GM21737 (cell line): ENCODE measurements at regions not wholly inside any gene's neighbourhood (a gene's known extent, or its start where the extent isn't known, plus 50 kb on each side); places are given as distances from the start of the nearest gene placed in this dataset.

ENCODE experiments used
- ATAC-seq: cut with Tn5 transposase; IDR thresholded peaks from one replicate; pipeline ENCODE4 v1.9.1; 2021; ENCODE audit warnings: mild to moderate bottlenecking, moderate library complexity; ENCODE audit not compliant: unreplicated experiment

DNA sequence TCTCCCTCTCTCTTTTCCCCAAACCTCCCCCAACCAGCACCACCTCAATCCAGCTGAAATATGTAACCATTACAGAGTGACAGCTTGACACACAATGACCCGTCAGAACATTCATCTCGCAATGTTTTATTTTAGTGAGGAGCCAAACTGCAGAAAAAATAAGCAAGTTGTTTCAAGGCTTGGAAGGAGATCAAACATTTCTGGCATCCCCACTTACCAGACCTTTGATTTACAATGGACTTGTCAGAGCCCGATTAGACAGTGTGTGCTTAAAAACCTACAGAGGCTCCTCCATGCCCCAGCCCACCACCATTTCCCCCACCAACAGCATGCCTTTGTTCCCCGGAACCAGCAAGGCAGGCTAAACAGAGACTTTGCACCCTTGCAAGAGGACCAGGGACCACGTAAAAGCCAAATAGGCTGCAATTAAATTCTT lies 382.8 kb upstream of the ZNF507 start:
- no peak for ATAC-seq

DNA sequence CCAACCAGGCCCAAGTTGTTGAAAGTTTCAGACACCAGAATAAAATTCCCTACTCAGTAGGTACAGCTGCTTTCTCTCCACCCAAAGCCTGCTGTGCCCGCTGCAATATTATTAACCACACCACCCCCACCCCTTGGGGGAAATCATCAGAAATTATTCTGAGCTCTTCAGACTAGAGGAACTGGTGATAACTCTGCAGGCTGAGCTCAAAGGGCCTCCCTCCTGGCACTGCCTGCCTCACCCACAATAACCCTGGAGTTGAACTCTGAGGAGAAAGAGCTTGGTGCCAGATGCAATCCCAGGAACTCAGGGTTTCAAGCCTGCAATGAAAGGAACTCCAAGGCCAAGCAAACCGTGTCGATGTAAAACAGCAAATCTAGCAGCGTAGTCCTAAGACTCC lies 381.7 kb upstream of the ZNF507 start:
- no peak for ATAC-seq

DNA sequence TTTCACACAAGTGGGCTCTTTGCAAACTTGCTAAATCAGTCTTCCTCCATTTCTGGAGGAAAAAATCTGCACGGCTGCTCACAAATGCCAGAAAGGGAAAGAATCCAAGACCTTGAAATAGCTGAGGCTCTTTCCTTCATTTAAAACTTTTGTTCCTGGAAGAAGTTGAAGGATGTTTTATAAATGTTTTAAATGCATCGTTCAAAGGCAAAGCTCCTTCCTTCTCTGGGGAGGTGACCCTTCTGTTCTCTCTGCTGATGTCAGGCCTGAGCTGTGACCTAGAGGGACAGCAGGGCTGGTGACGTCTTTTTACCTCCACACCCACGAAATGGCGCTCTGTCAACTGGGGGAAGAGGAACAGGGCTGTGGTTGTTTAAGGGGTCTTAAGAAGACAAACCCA lies 376.4 kb upstream of the ZNF507 start:
- ATAC-seq: no peak

DNA sequence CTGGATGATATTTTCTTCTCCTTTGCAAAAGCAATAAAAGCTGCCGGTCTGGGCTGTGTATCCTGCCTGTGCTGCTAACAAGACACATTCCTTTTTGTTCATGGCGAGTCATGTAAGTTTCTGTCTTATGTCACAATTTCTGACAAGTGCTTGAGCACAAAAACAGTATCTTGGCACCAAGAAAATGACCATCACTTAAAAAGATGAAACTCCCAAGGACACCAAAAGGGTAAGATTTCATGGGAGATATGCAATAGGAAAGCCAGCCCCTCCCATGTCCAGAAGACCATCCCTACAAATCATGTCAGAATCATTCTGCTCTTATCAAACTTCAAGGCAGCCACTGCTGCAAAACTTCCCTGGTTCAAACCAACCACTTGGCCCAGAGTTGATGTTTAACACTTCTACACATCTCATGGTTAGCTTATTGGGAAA lies 375.4 kb upstream of the ZNF507 start:
- ATAC-seq: no peak

DNA sequence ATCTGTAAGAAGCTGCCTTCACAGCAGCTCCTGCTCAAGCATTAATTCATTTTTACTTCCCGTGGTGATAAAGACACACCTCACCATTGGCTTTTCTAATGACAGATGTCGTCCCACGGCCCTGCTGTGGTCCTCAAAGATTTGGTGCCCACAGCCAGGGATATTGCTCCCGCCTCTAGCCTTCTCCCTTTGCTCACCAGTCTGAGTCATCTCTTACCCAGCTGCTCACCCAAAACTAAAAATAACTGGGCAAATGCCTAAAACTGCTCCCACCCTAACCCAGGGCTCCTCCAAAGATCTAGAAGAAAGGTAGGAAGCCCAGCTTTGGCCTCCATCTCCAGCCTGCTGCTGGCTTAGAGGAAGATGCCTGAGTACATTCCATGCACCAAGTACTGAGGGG lies 371.1 kb upstream of the ZNF507 start:
- ATAC-seq: no peak

DNA sequence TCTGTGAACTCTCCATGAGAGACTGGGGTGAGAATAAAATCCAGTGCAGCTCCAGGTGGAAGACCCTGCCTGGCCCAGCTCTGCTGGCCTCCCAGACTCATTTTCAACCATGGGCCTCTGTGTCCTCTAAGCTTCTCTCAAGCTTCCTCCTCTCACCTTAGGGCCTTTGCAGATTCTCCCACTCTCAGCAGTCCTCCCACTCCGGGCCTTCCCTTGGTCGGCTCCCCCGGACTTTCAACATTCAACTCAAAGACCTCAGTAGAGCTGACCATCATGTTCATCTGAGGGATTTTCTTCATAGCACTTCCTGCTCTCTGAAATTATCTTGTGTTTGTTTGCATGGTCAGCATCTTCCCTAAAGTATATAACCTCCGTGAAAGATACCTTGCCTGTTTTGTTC lies 370.5 kb upstream of the ZNF507 start:
- ATAC-seq: no peak

DNA sequence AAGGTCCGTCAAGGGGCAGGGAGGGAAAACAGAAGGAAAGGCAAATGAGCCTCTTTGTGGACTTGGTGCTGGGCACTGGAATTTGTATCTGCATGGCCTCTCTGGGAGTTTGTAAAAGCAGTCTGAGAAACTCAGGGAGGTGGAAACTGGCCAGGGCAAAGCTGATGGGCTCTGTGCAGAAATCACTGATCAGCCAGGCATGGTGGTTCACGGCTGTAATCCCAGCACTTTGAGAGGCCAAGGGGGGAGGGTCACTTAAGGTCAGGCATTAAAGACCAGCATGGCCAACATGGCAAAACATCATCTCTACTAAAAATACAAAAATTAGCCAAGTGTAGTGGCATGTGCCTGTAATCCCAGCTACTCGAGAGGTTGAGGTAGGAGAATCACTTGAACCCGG lies 369.9 kb upstream of the ZNF507 start:
- ATAC-seq: no peak

DNA sequence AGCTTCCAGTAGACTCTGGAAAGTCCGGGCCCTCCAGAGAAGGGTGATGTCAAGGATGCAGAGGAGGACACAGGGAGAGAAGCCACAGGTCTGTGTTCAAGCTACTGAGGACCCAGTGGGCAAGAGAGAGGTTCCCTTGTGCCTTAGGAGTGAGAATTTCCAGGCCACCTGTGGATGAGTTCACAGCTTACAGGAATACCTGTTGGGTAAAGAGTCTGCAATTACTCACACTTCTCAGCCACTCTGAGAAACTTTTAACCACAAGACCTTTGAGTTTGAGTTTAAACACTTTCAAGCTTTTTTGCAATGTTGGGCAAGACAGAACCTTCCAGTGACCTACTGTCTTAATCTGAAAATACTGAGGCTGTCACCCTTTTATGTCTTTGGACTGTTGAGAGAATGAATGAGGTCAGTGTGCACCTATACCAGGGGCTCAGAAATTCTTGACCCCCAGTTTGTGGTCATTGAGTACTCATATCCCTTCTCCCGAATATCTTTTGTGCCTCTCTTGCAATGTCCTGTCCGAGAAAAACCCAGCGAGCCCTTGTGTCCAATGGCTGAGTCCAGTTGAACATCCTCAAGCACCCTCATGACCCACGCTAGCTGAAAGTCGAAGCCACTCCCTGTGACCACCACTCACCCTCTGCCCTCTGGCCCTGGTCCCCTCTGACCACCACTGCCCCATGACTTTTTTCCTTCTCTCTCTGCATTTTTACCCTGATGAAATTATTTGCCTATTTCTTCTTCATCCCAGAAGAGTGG lies 368.5 kb upstream of the ZNF507 start:
- no peak for ATAC-seq

DNA sequence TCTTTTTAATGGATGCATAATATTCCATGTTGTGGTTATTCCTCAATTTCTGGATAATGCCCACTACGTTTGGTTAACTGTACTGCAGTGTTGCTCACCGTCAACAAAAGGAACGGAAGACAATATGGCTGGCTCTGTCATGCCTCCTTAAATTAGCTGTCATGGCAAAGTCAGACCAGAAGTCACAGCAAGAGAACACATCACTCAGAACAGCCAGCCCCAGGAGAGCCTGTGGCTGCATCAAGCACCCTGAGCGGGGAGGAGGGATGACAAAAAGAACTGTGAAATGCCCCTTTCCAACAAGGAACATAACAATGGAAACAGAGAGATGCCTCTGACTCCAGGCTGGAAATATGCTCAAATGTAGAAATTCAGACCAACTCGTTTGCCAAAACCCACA lies 366.0 kb upstream of the ZNF507 start:
- ATAC-seq: no peak

DNA sequence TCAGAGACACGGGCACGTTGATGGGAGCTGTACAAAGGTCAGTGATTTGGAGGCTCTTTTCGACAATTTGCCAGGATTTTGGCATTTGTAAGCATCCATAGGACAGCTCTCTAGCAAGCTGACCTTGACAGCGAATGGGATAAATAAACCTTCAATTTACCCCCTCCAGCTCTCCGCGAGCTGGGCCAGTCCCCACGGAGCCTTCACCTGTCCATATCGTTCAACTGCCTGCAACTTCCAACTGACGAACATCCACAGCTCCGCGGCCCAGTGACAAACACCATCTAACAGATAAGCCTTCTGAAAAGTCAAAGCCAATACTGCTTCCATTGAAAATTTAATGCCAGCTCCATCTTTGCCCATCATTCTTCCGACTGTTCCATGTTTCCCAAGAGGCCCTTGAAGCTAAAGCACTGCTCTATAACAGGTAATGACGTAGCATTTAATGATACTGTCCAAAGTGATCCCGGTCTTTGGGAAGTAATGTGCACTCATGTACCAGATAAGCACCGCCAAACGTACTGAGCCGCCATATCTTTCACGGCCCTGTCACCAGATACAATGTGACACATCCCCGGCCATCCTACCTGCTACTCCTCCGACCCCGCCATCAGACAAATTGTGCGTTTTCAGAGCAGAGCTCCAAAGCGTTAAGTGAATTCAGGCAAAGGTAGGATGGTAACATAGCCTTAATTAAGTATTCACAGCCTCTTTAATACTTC lies 365.3 kb upstream of the ZNF507 start:
- ATAC-seq: no peak

DNA sequence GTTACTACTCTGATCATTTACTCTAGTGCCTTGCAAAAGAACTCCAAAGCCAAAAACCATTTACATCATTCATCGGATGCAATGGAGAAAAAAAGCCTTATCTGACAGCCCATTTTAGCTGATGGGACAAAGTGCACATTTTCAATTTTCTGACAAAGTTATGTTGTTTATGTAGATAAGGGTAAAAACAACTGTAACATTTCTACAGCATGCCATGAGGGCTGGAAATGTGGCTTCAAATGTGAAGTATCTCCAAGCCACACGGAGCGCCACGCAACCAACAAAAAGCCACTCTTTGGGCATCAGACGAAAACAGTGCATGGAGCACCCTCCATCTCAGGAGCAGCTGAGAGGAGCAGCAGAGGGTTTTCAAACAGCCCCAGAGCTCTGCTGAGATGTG lies 364.6 kb upstream of the ZNF507 start:
- no peak for ATAC-seq

DNA sequence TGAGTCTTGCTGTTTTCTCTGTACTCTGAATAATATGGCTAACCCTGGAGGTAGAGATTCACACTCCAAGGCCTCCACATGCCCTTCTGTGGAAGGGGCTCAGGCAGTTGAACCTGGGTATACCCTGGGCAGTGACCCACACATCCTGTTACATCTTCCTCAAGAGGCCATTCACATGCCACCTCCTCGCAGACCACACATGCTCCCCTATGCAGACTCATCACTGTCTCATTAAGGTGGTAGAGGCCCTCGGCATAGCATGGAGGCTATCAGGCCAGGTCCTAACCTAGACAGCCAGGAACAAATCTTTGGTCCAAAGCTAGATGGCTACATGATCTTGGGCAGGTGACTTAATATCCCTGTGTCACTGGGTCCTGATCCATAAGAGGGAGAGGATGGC lies 363.9 kb upstream of the ZNF507 start:
- ATAC-seq: no peak

DNA sequence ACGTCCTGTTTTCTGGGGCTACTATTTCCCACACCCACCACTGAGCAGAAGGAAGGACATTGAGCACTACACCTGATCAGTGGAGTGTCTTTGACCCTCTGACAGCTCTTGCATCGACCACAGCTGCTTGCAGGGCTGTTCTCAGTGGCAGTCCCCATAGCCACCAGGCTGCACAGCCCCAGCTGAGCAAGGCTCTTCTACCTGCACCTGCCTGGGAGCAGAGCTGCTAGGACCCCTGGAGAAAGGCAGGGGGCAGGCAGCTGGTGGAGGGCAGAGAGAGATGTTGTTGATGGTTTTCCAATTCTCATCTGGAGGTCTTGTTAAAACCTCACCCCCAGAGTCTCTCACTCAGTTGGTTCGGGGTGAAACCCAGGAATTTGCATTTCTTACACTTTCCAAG lies 361.8 kb upstream of the ZNF507 start:
- no peak for ATAC-seq

DNA sequence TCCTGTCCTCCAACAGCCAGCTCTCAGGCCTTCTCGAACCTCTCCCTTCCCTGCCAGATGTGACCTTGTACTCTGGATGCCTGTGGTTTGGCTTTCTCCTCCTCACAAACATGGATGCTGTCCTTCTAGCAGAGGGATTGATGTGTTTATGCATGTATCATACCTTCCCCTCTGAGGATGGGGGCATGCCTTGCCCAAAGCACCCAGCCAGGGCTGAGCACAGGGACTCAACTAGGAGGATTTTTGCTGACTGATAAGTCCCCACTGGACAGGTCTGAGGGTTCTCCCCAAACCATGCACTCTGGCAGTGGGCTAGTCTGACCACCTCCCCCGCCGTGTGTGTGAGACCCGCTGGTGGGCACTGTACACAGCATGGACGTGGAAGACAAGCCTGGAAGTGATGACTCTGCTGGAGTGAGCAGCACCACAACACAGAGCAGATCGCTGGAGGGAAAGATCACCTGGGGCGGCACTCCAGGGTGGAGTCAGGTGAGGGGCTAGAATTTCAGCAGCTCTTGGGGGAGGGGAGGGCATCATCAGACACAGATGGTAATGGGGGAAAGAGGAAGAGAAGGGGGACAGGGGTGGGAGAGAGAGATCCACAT lies 360.3 kb upstream of the ZNF507 start:
- ATAC-seq: no peak

DNA sequence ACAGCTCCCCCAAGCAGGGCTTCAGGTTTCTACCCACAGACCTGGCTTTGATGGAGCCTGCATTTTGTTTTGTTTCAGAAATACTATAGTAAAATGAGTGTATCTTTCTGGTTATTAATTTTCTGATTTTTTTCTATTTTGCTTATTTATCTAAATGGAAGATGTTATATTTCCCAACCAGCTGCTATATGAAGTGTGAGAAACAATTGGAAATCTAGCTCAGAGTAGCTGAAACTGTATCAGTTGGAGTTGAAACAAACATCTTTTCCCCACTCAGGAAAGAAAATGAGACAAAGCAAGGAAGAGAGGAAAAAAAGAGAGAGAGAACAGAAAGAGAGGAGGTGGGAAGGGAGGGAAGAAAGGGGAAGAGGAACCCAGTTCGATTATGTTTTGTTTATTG lies 358.5 kb upstream of the ZNF507 start:
- no peak for ATAC-seq

DNA sequence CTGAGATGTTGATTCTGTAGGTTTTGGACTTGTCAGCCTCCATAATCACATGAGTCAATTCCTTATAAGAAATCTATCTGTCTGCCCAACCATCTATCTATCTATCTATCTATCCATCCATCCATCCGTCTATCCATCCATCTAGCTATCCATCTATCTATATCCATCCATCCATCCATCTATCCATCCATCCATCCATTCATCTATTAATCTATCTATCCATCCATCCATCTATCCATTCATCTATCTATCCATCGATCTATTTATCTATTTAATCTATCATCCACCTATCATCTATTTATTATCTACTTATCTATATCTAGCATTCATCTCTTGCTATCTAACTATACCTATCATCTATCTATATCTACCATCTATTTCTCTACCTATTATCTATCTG lies 357.2 kb upstream of the ZNF507 start:
- ATAC-seq: no peak

DNA sequence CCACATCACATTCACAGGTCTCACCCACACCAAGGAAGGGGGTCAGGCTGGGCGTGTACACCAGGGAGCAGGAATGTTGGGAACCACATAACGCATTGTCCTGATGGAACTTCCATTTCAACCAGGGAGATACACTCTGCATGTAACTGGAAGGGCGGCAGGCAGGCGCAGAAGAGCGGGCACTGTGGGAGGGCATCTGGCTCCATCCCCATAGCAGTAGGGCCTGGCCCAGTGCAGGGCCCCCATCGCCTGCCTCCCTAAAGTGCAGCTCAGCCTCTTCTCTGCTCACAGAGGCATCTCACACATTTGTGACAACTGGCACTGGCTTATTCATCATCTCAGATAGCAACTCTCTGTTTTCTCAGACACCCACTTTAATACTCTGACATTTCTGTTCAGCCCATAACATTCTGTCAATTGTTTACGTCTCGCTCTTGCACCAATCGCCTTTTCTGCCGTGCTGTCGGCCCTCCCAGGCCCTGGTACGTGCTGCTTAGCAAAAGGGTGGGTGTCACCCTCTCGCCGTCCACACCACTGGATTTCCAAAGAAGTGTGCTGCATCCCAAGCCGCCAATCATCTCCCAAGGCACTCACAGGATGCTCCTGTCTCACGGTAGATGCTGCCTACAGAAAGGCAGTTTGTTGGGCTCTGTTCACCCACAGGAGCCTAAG lies 353.3 kb upstream of the ZNF507 start:
- no peak for ATAC-seq

DNA sequence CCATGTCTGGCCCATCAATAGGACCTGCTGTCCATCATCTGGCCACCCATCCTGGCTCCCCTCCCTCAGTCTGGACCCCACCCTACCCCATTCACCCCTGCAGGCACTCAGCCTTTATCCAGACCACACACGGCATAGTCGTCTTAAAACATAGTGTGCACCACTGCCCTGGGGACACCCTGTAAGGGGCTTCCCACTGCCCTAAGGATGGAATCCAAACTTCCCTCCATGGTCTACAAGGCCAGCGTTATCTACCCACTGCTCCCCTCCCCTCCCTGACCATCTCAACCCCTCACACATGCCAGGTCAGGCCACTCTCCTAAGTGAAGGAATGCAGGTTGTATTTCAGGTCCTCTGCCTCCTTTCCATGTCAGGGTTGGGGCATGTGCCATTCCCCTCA lies 352.7 kb upstream of the ZNF507 start:
- no peak for ATAC-seq

DNA sequence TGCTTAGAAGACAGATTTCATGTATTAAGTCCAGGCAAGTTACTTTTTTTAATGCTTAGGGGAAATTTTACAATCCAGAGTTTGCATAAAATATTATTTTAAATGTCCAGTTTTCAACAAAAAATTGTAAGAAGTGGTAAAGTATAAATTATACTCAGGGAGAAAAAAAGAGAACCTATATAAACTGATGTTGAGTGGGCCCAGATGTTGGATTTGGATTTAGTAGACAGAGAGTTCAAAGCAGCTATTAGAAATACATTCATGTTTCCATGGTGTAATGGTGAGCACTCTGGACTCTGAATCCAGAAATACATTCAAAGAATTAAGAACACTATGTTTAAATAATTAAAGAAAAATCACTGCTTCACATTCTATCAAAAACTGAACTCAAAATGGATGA lies 349.9 kb upstream of the ZNF507 start:
- no peak for ATAC-seq

DNA sequence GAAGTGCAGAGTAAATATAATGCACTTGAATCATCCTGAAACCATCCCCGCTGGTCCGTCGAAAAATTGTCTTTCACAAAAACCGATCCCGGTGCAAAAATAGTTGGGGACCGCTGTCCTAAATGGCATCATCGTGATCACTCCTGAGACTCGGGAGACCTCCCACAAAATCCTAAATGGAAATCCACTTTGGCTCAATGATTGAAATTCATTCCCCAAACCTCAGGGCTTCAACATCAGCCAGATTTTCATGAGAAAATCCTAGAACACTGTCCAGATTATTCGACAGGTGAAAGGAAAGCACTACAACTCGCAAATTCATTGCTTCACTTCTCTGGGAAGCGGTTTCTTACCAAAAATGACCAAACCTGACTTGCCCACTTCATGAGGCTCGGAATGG lies 335.3 kb upstream of the ZNF507 start:
- no peak for ATAC-seq

DNA sequence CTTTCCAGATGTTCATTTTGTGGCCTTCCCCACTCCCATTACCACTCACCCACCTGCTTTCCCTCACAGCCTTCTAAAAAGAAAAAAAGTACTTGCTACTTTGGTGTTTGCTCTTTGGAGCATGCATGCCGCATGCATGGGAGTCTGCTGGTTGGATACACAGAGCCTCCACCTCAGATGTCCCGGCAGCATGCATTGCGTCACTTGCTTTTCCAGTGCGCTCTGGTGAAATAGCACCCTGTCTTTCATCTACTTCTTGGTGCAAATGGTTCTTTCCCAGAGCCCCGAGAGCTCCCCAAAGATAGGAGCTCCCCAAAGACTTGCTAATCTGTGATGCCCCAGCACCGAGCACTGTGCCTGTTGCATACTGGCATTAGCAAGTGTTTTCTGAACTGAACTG lies 333.2 kb upstream of the ZNF507 start:
- no peak for ATAC-seq
